ENCODE measurements at regions not wholly inside any gene's neighbourhood (a gene's known extent, or its start where the extent isn't known, plus 50 kb on each side); places are given as distances from the start of the nearest gene placed in this dataset.
"Not testable (repeated sequence)": the region's sequence is repeated elsewhere in the genome, so short reads cannot be mapped to it uniquely, and the experiment has no call there.

GRCh38 chr7:68629-69028 is 123.7 kb upstream of the FAM20C start:
- no peak; the same call in 2 of the 3 replicates for ATAC-seq
- no peak for TF ChIP-seq CREB5 (CRISPR knock-in tag; IDR thresholded peaks at IDR 0.05; ENCODE audit: low read depth)
- TF ChIP-seq PPARA (CRISPR knock-in tag; IDR thresholded peaks at IDR 0.05; ENCODE audit: borderline replicate concordance): no peak

DNA sequence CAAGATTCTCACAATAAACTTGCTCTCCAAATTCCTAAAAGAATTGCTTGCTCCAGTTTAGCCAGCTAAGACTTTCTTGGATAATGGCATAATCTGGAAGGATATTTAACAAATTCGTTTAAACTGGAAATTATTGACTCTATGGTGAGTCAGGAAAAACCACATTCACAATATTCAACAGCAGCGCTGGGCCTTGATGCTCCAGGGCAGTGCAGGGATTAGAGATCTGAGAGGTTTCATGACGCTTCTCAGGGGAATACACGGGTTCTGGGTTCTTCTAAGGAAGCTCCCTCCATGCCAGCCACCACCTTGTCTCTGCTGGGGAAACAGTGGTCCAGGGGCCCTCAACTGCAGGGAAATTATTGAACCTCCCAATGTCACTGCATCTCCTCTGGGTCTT is 123.3 kb upstream of the FAM20C start:
- not testable (repeated sequence) for ATAC-seq

DNA sequence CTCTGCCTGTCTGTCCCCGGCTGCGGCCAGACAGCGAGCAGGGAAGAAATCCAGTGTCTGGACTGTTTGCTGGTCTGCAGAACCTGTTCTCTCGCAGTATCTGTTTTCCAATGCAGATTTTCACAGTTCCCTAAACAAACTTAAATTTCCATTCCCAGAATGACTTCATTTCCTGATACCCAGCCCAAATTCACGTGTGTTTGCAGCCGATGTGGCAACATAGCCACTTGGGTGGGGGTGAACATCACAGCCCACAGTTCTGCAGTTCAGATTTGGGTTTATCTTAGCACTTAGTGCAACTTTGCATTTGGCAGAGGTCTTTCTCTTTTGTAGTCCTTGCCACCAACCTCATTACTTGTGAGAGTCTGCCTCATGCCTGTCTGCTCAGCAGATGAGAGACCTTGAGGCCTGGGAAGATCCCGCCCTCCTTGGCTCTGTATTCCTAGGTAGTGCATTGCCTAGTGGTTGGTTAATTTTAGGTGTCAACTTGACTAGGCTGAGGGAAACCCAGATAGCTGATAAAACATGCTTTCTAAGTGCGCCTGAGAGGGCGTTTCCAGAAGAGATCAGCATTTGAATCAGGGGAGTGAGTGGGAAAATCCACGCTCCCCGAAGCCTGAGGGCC is 122.8 kb upstream of the FAM20C start:
- not testable (repeated sequence) for ATAC-seq

DNA sequence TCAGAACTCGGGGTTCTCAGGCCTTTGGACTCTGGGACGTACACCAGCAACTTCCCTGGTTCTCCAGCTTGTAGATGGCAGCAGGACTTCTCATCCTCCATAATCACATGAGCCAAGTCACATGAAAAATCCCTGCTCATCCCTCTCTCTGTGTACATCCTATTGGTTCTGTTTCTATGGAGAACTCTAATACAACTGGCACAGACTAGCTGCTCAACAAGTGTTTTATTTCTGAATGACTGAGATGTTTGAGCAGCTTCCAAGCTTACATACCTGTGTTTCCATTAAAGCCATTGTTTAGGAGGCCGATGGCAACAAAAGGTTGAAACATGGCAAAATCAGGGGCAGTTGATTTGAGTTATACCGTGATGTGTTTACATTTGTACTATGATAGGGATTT is 122.2 kb upstream of the FAM20C start:
- ATAC-seq: not testable (repeated sequence)

- not testable (repeated sequence) for ATAC-seq
These were observed 121.4 kb upstream of the FAM20C start for GRCh38 chr7:70989-71388.

GRCh38 chr7:72266-73057 is 119.9 kb upstream of the FAM20C start:
- not testable (repeated sequence) for ATAC-seq

DNA sequence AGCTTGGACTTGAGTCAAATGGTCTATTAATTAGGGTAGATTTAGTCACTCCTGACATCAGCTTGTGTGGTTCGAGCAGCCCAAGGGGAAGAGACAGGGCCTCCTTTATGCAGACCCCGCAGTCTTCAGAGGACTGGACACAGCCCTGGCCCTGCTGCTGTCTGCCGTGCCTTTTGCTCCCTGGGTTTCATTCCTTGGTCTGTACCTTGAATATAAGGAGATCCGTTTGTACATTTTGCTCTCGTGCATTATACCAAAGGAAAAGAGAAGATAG is 119.4 kb upstream of the FAM20C start:
- ATAC-seq: not testable (repeated sequence)

- not testable (repeated sequence) for ATAC-seq
These were observed 118.3 kb upstream of the FAM20C start for GRCh38 chr7:74008-74540.

DNA sequence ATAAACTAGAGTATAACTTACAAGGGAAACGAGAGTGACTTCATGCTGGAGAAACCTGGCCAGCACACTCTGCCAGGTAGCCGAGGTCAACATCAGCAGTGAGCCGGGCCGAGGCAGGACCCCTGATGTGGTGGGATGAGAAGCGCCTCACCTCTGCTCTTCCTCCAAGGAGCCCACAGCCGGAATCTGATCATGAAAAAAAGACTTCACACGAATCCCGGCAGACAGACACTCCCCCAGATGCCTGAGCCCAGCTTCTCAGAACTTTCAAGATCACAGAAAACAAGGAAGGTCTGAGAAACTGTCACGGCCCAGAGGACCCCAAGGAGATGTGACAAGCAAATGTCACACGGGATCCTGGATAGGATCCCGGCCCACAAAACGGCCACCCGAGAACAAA is 116.9 kb upstream of the FAM20C start:
- not testable (repeated sequence) for ATAC-seq

DNA sequence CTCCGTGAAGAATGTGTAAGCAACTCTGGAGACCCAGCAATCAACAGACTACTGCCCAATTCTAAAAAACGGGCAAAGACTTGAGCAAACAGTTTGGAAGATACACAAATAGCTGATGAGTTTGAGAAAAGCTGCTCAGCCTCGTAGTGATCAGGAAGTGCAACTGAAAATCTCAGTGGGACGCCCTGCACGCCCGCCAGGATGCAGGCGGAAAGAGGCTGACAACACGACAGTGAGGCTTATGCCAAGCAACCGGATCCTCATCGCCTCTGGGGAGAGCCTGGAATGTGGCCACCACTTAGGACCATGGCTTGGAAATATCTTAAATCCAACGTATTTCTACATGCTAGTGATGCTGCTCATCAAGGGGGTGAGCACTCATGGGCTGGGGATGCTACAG is 116.2 kb upstream of the FAM20C start:
- not testable (repeated sequence) for ATAC-seq

DNA sequence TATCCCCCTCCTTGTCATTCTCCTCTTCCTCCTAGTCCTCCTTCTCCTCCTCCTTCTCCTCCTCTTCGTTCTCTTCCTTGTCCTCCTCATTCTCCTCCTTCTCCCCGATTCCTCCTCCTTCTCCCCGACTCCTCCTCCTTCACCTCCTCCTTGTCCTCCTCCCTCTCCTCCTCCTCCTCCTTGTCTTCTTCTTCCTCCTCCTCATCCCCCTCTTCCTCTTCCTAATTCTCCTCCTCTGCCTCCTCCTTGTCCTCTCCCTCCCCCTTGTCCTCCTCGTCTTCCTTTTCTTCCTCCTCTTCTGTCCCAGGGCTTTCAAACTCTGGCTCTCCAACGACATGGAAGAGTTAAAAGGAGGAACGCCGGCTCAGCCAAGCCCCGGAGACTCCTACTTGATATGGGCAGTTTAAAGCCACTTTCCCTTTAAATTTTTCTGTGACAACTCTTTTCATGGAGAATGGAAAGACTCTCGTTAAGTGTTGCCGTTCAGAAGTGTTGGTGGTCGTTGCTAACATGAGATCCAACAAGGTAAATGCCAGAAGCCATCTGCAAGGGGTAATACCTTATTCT is 115.5 kb upstream of the FAM20C start:
- not testable (repeated sequence) for ATAC-seq

DNA sequence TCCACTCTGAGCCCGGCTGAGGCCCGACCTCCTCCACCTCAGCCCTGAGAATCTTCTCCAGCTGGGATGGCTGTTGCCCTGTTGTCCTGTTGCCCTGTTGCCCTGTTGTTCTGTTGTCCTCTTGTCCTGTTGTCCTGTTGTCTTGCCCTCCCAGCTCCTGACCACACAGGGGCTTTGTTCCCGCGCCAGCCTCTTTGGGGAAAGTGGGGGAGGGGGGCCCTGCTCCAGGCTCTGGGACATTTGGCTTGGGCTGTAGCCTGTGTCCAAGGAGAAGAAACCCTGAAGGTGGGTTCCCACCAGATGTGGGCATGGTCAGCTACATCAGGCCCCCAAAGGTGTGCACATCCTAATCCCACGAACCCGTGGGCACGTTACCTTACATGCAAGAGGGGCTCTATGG is 113.5 kb upstream of the FAM20C start:
- not testable (repeated sequence) for ATAC-seq

GRCh38 chr7:79400-80055 is 112.8 kb upstream of the FAM20C start:
- ATAC-seq: not testable (repeated sequence)

GRCh38 chr7:80259-81067 is 111.9 kb upstream of the FAM20C start:
- no peak for ATAC-seq
- TF ChIP-seq TOX (CRISPR knock-in tag; IDR thresholded peaks at IDR 0.05; ENCODE audit: borderline replicate concordance) (no peak), OSR1 (CRISPR knock-in tag; IDR thresholded peaks at IDR 0.05) (no peak), ZC3H10 (CRISPR knock-in tag; IDR thresholded peaks at IDR 0.05) (no peak), ARNTL (CRISPR knock-in tag; IDR thresholded peaks at IDR 0.05; ENCODE audit: borderline replicate concordance, low read depth) (no peak)
